ENCODE measurements at regions not wholly inside any gene's neighbourhood (a gene's known extent, or its start where the extent isn't known, plus 50 kb on each side); places are given as distances from the start of the nearest gene placed in this dataset.

- H3K27me3 ChIP-seq (replicated peaks; ENCODE audit: insufficient read depth), result no peaks in the 10 kb centered on the region
- H3K36me3 ChIP-seq, result no peaks in the 10 kb centered on the region
- DNase-seq (ENCODE audit: low spot score) (no peak), ATAC-seq (ENCODE audit: insufficient number of reproducible peaks, low FRiP score, low read depth) (peak; percentile 29)
- peaks cover 3 to 5% of the 10 kb centered on the region in 2 donors for H3K4me1 ChIP-seq (ENCODE audit: control insufficient read depth in 1 of 2, low read depth in 2 of 2)
- peak overlapping the region; percentile 60 to 64 for H3K27ac ChIP-seq
- peak overlapping the region; percentile 91 for H3K4me3 ChIP-seq
- no peak for TF ChIP-seq CTCF (IDR thresholded peaks at IDR 0.05)
- no peaks in the 10 kb centered on the region for H3K9me3 ChIP-seq
Measured at GRCh38 chr3:28575746-28576613, 227.4 kb upstream of the AZI2 start.

GRCh38 chr3:28576614-28577200, 228.1 kb upstream of the AZI2 start:
- no peak for TF ChIP-seq CTCF (IDR thresholded peaks at IDR 0.05)

GRCh38 chr3:28577941-28578500, 229.4 kb upstream of the AZI2 start:
- ATAC-seq (ENCODE audit: insufficient number of reproducible peaks, low FRiP score, low read depth), result no peak
- TF ChIP-seq CTCF (IDR thresholded peaks at IDR 0.05), result no peak

More at GRCh38 chr3:28576614-28577200, 228.1 kb upstream of the AZI2 start:
- DNase-seq (ENCODE audit: low spot score) (no peak), ATAC-seq (ENCODE audit: insufficient number of reproducible peaks, low FRiP score, low read depth) (no peak)
- H3K9me3 ChIP-seq, result no peaks in the 10 kb centered on the region
- H3K4me1 ChIP-seq (ENCODE audit: control insufficient read depth in 1 of 2, low read depth in 2 of 2), result peaks cover 3 to 5% of the 10 kb centered on the region in 2 donors
- peak overlapping the region; percentile 91 for H3K4me3 ChIP-seq
- H3K27me3 ChIP-seq (replicated peaks; ENCODE audit: insufficient read depth), result no peaks in the 10 kb centered on the region
- peak overlapping the region; percentile 0 to 60 for H3K27ac ChIP-seq
- no peaks in the 10 kb centered on the region for H3K36me3 ChIP-seq

GRCh38 chr3:28586325-28586724, 237.7 kb upstream of the AZI2 start:
- H3K9me3 ChIP-seq, result no peaks in the 10 kb centered on the region
- H3K36me3 ChIP-seq, result no peaks in the 10 kb centered on the region
- H3K27ac ChIP-seq, result peak overlapping the region; percentile 20 to 23
- H3K27me3 ChIP-seq (replicated peaks; ENCODE audit: insufficient read depth), result no peaks in the 10 kb centered on the region
- H3K4me1 ChIP-seq (ENCODE audit: control insufficient read depth in 1 of 2, low read depth in 2 of 2), result peaks cover 0 to 21% of the 10 kb centered on the region in 2 donors
- no peak for ATAC-seq (ENCODE audit: insufficient number of reproducible peaks, low FRiP score, low read depth)
- DNase-seq (ENCODE audit: low spot score), result no peak
- TF ChIP-seq CTCF (IDR thresholded peaks at IDR 0.05), result no peak
- H3K4me3 ChIP-seq, result no peak overlapping the region

More at GRCh38 chr3:28577941-28578500, 229.4 kb upstream of the AZI2 start:
- H3K4me1 ChIP-seq (ENCODE audit: control insufficient read depth in 1 of 2, low read depth in 2 of 2), result peaks cover 3 to 5% of the 10 kb centered on the region in 2 donors
- no peaks in the 10 kb centered on the region for H3K27me3 ChIP-seq (replicated peaks; ENCODE audit: insufficient read depth)
- no peak overlapping the region for H3K27ac ChIP-seq
- no peaks in the 10 kb centered on the region for H3K9me3 ChIP-seq
- H3K36me3 ChIP-seq, result no peaks in the 10 kb centered on the region
- no peak for DNase-seq (ENCODE audit: low spot score)
- no peak overlapping the region for H3K4me3 ChIP-seq

- no peaks in the 10 kb centered on the region for H3K9me3 ChIP-seq
- no peak overlapping the region for H3K4me3 ChIP-seq
- H3K27me3 ChIP-seq (replicated peaks; ENCODE audit: insufficient read depth), result no peaks in the 10 kb centered on the region
- H3K36me3 ChIP-seq, result no peaks in the 10 kb centered on the region
- H3K4me1 ChIP-seq (ENCODE audit: control insufficient read depth in 1 of 2, low read depth in 2 of 2), result peaks cover 0 to 21% of the 10 kb centered on the region in 2 donors
- no peak overlapping the region for H3K27ac ChIP-seq
- DNase-seq (ENCODE audit: low spot score) (no peak), ATAC-seq (ENCODE audit: insufficient number of reproducible peaks, low FRiP score, low read depth) (no peak)
- no peak for TF ChIP-seq CTCF (IDR thresholded peaks at IDR 0.05)
Measured at GRCh38 chr3:28587723-28588122, 239.1 kb upstream of the AZI2 start.
